Muscle layer of duodenum (tissue), 2 donors: ENCODE measurements at regions not wholly inside any gene's neighbourhood (a gene's known extent, or its start where the extent isn't known, plus 50 kb on each side); places are given as distances from the start of the nearest gene placed in this dataset.

Experiments
- H3K27ac ChIP-seq: one replicate; pipeline ENCODE4 v1.7.0; 2013; ENCODE audit warnings: mild to moderate bottlenecking, low read length
- H3K27me3 ChIP-seq: one replicate; pipeline ENCODE4 v1.7.0; 2013; ENCODE audit warnings: low read depth, mild to moderate bottlenecking, control low read depth, low read length
- H3K36me3 ChIP-seq, 2 donors: one replicate each; pipeline ENCODE4 v1.7.0; 2013; ENCODE audit warnings: low read length in 2 of 2, control low read depth in 1 of 2, mild to moderate bottlenecking in 1 of 2; ENCODE audit not compliant: insufficient read depth in 2 of 2, control insufficient read depth in 1 of 2
- H3K4me1 ChIP-seq, 2 donors: one replicate each; pipeline ENCODE4 v1.7.0; 2013; ENCODE audit warnings: low read length in 2 of 2, mild to moderate bottlenecking in 2 of 2, control low read depth in 1 of 2, moderate library complexity in 1 of 2; ENCODE audit not compliant: insufficient read depth in 2 of 2, control insufficient read depth in 1 of 2
- H3K4me3 ChIP-seq, 2 donors: one replicate each; pipeline ENCODE4 v1.7.0; 2013; ENCODE audit warnings: low read length in 2 of 2, low read depth in 1 of 2, mild to moderate bottlenecking in 1 of 2
- H3K9me3 ChIP-seq, 2 donors: one replicate each; pipeline ENCODE4 v1.7.0; 2013; ENCODE audit warnings: low read length in 2 of 2, control low read depth in 1 of 2, mild to moderate bottlenecking in 1 of 2; ENCODE audit not compliant: control insufficient read depth in 1 of 2
- donor health status: healthy.

- peaks cover 8 to 10% of the 10 kb centered on the region in 2 donors for H3K4me1 ChIP-seq
- peak overlapping the region; percentile 23 for H3K27ac ChIP-seq
- H3K9me3 ChIP-seq = no peaks in the 10 kb centered on the region
- H3K27me3 ChIP-seq = no peaks in the 10 kb centered on the region
- no peaks in the 10 kb centered on the region for H3K36me3 ChIP-seq
- no peak overlapping the region for H3K4me3 ChIP-seq
These were observed 49.8 kb upstream of the RAP1B start for GRCh38 chr12:68560851-68561422.
